CD4-positive, alpha-beta T cell treated with Interleukin-4 for 4 hours (primary cell): ENCODE measurements at regions not wholly inside any gene's neighbourhood (a gene's known extent, or its start where the extent isn't known, plus 50 kb on each side); places are given as distances from the start of the nearest gene placed in this dataset.
"Not testable (repeated sequence)": the region's sequence is repeated elsewhere in the genome, so short reads cannot be mapped to it uniquely, and the experiment has no call there.

Experiments
- DNase-seq: peaks from one replicate; pipeline ENCODE4 v3.0.0-alpha.2; 2020

- no peak for DNase-seq
These were observed 50.9 kb upstream of the OLIG3 start for GRCh38 chr6:137545073-137545472.

GRCh38 chr6:137547186-137547585 is 53.0 kb upstream of the OLIG3 start:
- no peak for DNase-seq

- no peak for DNase-seq
These were observed 53.4 kb upstream of the OLIG3 start for GRCh38 chr6:137547601-137548000.

- no peak for DNase-seq
These were observed 54.9 kb upstream of the OLIG3 start for GRCh38 chr6:137549106-137549505.

GRCh38 chr6:137550535-137550934 is 56.3 kb upstream of the OLIG3 start:
- DNase-seq, result no peak

- no peak for DNase-seq
These were observed 58.0 kb upstream of the OLIG3 start for GRCh38 chr6:137552146-137552545.

GRCh38 chr6:137552809-137553208 is 58.6 kb upstream of the OLIG3 start:
- no peak for DNase-seq

GRCh38 chr6:137559521-137560183 is 65.5 kb upstream of the OLIG3 start:
- peak; percentile 68 for DNase-seq

GRCh38 chr6:137560184-137560563 is 66.0 kb upstream of the OLIG3 start:
- no peak for DNase-seq

GRCh38 chr6:137568067-137568466 is 73.9 kb upstream of the OLIG3 start:
- no peak for DNase-seq

- no peak for DNase-seq
These were observed 76.2 kb upstream of the OLIG3 start for GRCh38 chr6:137570393-137570792.

GRCh38 chr6:137571854-137572253 is 77.7 kb upstream of the OLIG3 start:
- DNase-seq, result peak; percentile 60

- no peak for DNase-seq
These were observed 79.5 kb upstream of the OLIG3 start for GRCh38 chr6:137573739-137574138.

- DNase-seq, result no peak
These were observed 85.4 kb upstream of the OLIG3 start for GRCh38 chr6:137579612-137580011.

GRCh38 chr6:137581019-137581707 is 87.0 kb upstream of the OLIG3 start:
- DNase-seq, result no peak

GRCh38 chr6:137583519-137583918 is 89.3 kb upstream of the OLIG3 start:
- DNase-seq, result not testable (repeated sequence)

GRCh38 chr6:137588472-137588871 is 94.3 kb upstream of the OLIG3 start:
- no peak for DNase-seq

GRCh38 chr6:137589067-137589848 is 95.1 kb upstream of the OLIG3 start:
- peak; percentile 85 for DNase-seq

GRCh38 chr6:137590684-137591083 is 96.5 kb upstream of the OLIG3 start:
- DNase-seq, result no peak

- no peak for DNase-seq
These were observed 107.3 kb upstream of the OLIG3 start for GRCh38 chr6:137601471-137601870.

- no peak for DNase-seq
These were observed 108.4 kb upstream of the OLIG3 start for GRCh38 chr6:137602313-137603197.

- no peak for DNase-seq
These were observed 116.5 kb upstream of the OLIG3 start for GRCh38 chr6:137610702-137611101.

- no peak for DNase-seq
These were observed 129.1 kb upstream of the OLIG3 start for GRCh38 chr6:137623293-137623692.
